NCI-H345 treated with DMSO at 0.1 percent for 48 hours (cell line): ENCODE measurements at regions not wholly inside any gene's neighbourhood (a gene's known extent, or its start where the extent isn't known, plus 50 kb on each side); places are given as distances from the start of the nearest gene placed in this dataset.
"Not testable (repeated sequence)": the region's sequence is repeated elsewhere in the genome, so short reads cannot be mapped to it uniquely, and the experiment has no call there.

ENCODE experiments used
- DNase-seq: peaks from one replicate; lab custom pipeline; 2025; ENCODE audit not compliant: unreplicated experiment; lab: John Stamatoyannopoulos, UW

GRCh38 chr2:89130665-89131308 lies 439.3 kb downstream of the RPIA start:
- DNase-seq: not testable (repeated sequence)

GRCh38 chr2:89142959-89143358 lies 451.5 kb downstream of the RPIA start:
- DNase-seq: not testable (repeated sequence)

GRCh38 chr2:89145342-89145741 lies 453.9 kb downstream of the RPIA start:
- DNase-seq: not testable (repeated sequence)

GRCh38 chr2:89148256-89148655 lies 456.8 kb downstream of the RPIA start:
- not testable (repeated sequence) for DNase-seq

- DNase-seq: not testable (repeated sequence)
These were observed 460.2 kb downstream of the RPIA start for GRCh38 chr2:89151699-89152098.

GRCh38 chr2:89152501-89152900 lies 461.0 kb downstream of the RPIA start:
- not testable (repeated sequence) for DNase-seq

- not testable (repeated sequence) for DNase-seq
These were observed 461.7 kb downstream of the RPIA start for GRCh38 chr2:89153210-89153609.

GRCh38 chr2:89154247-89154682 lies 462.8 kb downstream of the RPIA start:
- DNase-seq: not testable (repeated sequence)

- DNase-seq: not testable (repeated sequence)
These were observed 468.8 kb downstream of the RPIA start for GRCh38 chr2:89160306-89160705.

- not testable (repeated sequence) for DNase-seq
These were observed 470.2 kb downstream of the RPIA start for GRCh38 chr2:89161626-89162025.

GRCh38 chr2:89170506-89171173 lies 479.2 kb downstream of the RPIA start:
- DNase-seq: not testable (repeated sequence)

GRCh38 chr2:89171174-89171519 lies 479.7 kb downstream of the RPIA start:
- not testable (repeated sequence) for DNase-seq

- DNase-seq: not testable (repeated sequence)
These were observed 485.5 kb downstream of the RPIA start for GRCh38 chr2:89177004-89177403.

- DNase-seq: not testable (repeated sequence)
These were observed 490.7 kb downstream of the RPIA start for GRCh38 chr2:89182221-89182620.

GRCh38 chr2:89184746-89185145 lies 493.3 kb downstream of the RPIA start:
- DNase-seq: not testable (repeated sequence)

GRCh38 chr2:89195636-89196251 lies 504.3 kb downstream of the RPIA start:
- not testable (repeated sequence) for DNase-seq

GRCh38 chr2:89196719-89197118 lies 505.2 kb downstream of the RPIA start:
- DNase-seq: not testable (repeated sequence)

- not testable (repeated sequence) for DNase-seq
These were observed 506.6 kb downstream of the RPIA start for GRCh38 chr2:89198026-89198425.

- not testable (repeated sequence) for DNase-seq
These were observed 508.2 kb downstream of the RPIA start for GRCh38 chr2:89199453-89200246.

- DNase-seq: not testable (repeated sequence)
These were observed 508.7 kb downstream of the RPIA start for GRCh38 chr2:89200247-89200527.

- DNase-seq: not testable (repeated sequence)
These were observed 511.0 kb downstream of the RPIA start for GRCh38 chr2:89202518-89202917.
